GM18517 (cell line): ENCODE measurements at regions not wholly inside any gene's neighbourhood (a gene's known extent, or its start where the extent isn't known, plus 50 kb on each side); places are given as distances from the start of the nearest gene placed in this dataset.
"Not testable (repeated sequence)": the region's sequence is repeated elsewhere in the genome, so short reads cannot be mapped to it uniquely, and the experiment has no call there.

ENCODE experiments used
- ATAC-seq: cut with Tn5 transposase; IDR thresholded peaks from one replicate; pipeline ENCODE4 v1.9.1; 2021; ENCODE audit warnings: mild to moderate bottlenecking, moderate library complexity; ENCODE audit not compliant: unreplicated experiment

- ATAC-seq = no peak
Measured at GRCh38 chr6:120545353-120545752, 788.9 kb downstream of the TBC1D32 start.

GRCh38 chr6:120534954-120535353 lies 799.3 kb downstream of the TBC1D32 start:
- ATAC-seq = no peak

GRCh38 chr6:120526576-120526975 lies 807.7 kb downstream of the TBC1D32 start:
- no peak for ATAC-seq

- no peak for ATAC-seq
Measured at GRCh38 chr6:120514544-120514943, 819.7 kb downstream of the TBC1D32 start.

- no peak for ATAC-seq
Measured at GRCh38 chr6:120511712-120512111, 822.6 kb downstream of the TBC1D32 start.

- no peak for ATAC-seq
Measured at GRCh38 chr6:120498711-120499110, 835.6 kb downstream of the TBC1D32 start.

- ATAC-seq = no peak
Measured at GRCh38 chr6:120496661-120497060, 837.6 kb downstream of the TBC1D32 start.

GRCh38 chr6:120493505-120493904 lies 840.8 kb downstream of the TBC1D32 start:
- ATAC-seq = no peak

GRCh38 chr6:120489941-120490340 lies 844.3 kb downstream of the TBC1D32 start:
- no peak for ATAC-seq

GRCh38 chr6:120484146-120484545 lies 850.1 kb downstream of the TBC1D32 start:
- no peak for ATAC-seq

GRCh38 chr6:120478650-120479049 lies 855.6 kb downstream of the TBC1D32 start:
- no peak for ATAC-seq

- ATAC-seq = no peak
Measured at GRCh38 chr6:120473804-120474203, 860.5 kb downstream of the TBC1D32 start.

- ATAC-seq = no peak
Measured at GRCh38 chr6:120468486-120468885, 865.8 kb downstream of the TBC1D32 start.

GRCh38 chr6:120451508-120451907 lies 882.8 kb downstream of the TBC1D32 start:
- no peak for ATAC-seq

GRCh38 chr6:120447605-120448004 lies 886.7 kb downstream of the TBC1D32 start:
- no peak for ATAC-seq

- ATAC-seq = not testable (repeated sequence)
Measured at GRCh38 chr6:120432840-120433239, 901.4 kb downstream of the TBC1D32 start.

- no peak for ATAC-seq
Measured at GRCh38 chr6:120431841-120432240, 902.4 kb downstream of the TBC1D32 start.

- ATAC-seq = no peak
Measured at GRCh38 chr6:120411394-120411793, 922.9 kb downstream of the TBC1D32 start.

- ATAC-seq = no peak
Measured at GRCh38 chr6:120410586-120410985, 923.7 kb downstream of the TBC1D32 start.

GRCh38 chr6:120407696-120408095 lies 926.6 kb downstream of the TBC1D32 start:
- ATAC-seq = no peak

GRCh38 chr6:120405947-120406346 lies 928.3 kb downstream of the TBC1D32 start:
- no peak for ATAC-seq

GRCh38 chr6:120395784-120396183 lies 938.5 kb downstream of the TBC1D32 start:
- ATAC-seq = no peak

- no peak for ATAC-seq
Measured at GRCh38 chr6:120395330-120395729, 939.0 kb downstream of the TBC1D32 start.

GRCh38 chr6:120392941-120393340 lies 941.3 kb downstream of the TBC1D32 start:
- no peak for ATAC-seq
